GM23248 (cell line): ENCODE measurements at regions not wholly inside any gene's neighbourhood (a gene's known extent, or its start where the extent isn't known, plus 50 kb on each side); places are given as distances from the start of the nearest gene placed in this dataset.

ENCODE experiments used
- EZH2 ChIP-seq: fragments of 200-600 bp; sonication (generic); IDR thresholded peaks from 2 replicates; pipeline ENCODE4 v1.6.1; 2018; ENCODE audit warnings: antibody characterized with exemption, mild to moderate bottlenecking; ENCODE audit not compliant: insufficient read depth, poor library complexity, severe bottlenecking
- EZH2phosphoT487 ChIP-seq: fragments of 200-600 bp; sonication (generic); IDR thresholded peaks from 2 replicates; pipeline ENCODE4 v1.6.1; 2018; ENCODE audit warnings: antibody characterized with exemption, moderate library complexity, mild to moderate bottlenecking, low read depth; ENCODE audit not compliant: insufficient read depth

DNA sequence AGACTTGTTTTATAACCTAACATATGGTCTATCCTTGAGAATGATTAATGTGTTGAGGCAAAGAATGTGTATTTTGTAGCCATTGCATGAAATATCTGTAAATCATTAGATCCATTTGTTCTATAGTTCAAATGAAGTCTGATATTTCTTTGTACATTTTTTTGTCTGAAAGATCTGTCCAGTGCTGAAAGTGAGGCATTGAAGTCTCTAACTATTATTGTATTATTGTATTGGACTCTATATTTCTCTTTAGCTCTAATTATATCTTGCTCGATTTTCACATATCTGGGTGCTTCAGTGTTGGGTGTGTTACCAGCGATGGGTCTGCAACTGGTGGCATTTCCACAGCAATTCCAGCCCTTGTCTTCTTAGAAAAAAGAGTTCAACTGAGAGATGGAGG is 76.0 kb downstream of the PBDC1 start:
- TF ChIP-seq EZH2 (no peak), EZH2phosphoT487 (no peak)
